KOPT-K1 (cell line): ENCODE measurements at regions not wholly inside any gene's neighbourhood (a gene's known extent, or its start where the extent isn't known, plus 50 kb on each side); places are given as distances from the start of the nearest gene placed in this dataset.
"Not testable (repeated sequence)": the region's sequence is repeated elsewhere in the genome, so short reads cannot be mapped to it uniquely, and the experiment has no call there.

Source experiments
- H3K27ac ChIP-seq: fragments of 200-600 bp; sonication (generic); 2 replicates; pipeline ENCODE4 v1.5.1; 2016; ENCODE audit warnings: antibody characterized with exemption, mild to moderate bottlenecking, low read depth, low read length; ENCODE audit not compliant: poor library complexity, severe bottlenecking
- H3K36me3 ChIP-seq: fragments of 200-600 bp; sonication (generic); 2 replicates; pipeline ENCODE4 v1.5.1; 2017; ENCODE audit warnings: antibody characterized with exemption, mild to moderate bottlenecking, low read length, moderate library complexity; ENCODE audit not compliant: insufficient read depth
- H3K9me3 ChIP-seq: fragments of 200-600 bp; sonication (generic); 2 replicates; pipeline ENCODE4 v1.5.1; 2017; ENCODE audit warnings: antibody characterized with exemption, low read length, mild to moderate bottlenecking; ENCODE audit not compliant: insufficient read depth, poor library complexity, severe bottlenecking

- Histone ChIP-seq H3K9me3 (no peaks in the 10 kb centered on the region), H3K36me3 (no peaks in the 10 kb centered on the region), H3K27ac (no peak overlapping the region)
These were observed 79.5 kb upstream of the ERCC6L2 start for GRCh38 chr9:95796029-95796428.

- H3K9me3 ChIP-seq, result no peaks in the 10 kb centered on the region
- H3K36me3 ChIP-seq, result no peaks in the 10 kb centered on the region
- H3K27ac ChIP-seq, result no peak overlapping the region
These were observed 81.3 kb upstream of the ERCC6L2 start for GRCh38 chr9:95793924-95794828.

- no peaks in the 10 kb centered on the region for H3K36me3 ChIP-seq
- H3K27ac ChIP-seq, result no peak overlapping the region
These were observed 83.8 kb upstream of the ERCC6L2 start for GRCh38 chr9:95791695-95792094.

GRCh38 chr9:95791286-95791685 lies 84.2 kb upstream of the ERCC6L2 start:
- no peaks in the 10 kb centered on the region for H3K36me3 ChIP-seq
- no peak overlapping the region for H3K27ac ChIP-seq
- no peaks in the 10 kb centered on the region for H3K9me3 ChIP-seq

More at GRCh38 chr9:95791695-95792094, 83.8 kb upstream of the ERCC6L2 start:
- no peaks in the 10 kb centered on the region for H3K9me3 ChIP-seq

- no peak overlapping the region for H3K27ac ChIP-seq
- H3K36me3 ChIP-seq, result no peaks in the 10 kb centered on the region
- no peaks in the 10 kb centered on the region for H3K9me3 ChIP-seq
These were observed 86.9 kb upstream of the ERCC6L2 start for GRCh38 chr9:95788521-95788991.

- Histone ChIP-seq H3K27ac (no peak overlapping the region), H3K36me3 (no peaks in the 10 kb centered on the region), H3K9me3 (no peaks in the 10 kb centered on the region)
These were observed 87.5 kb upstream of the ERCC6L2 start for GRCh38 chr9:95788021-95788420.

GRCh38 chr9:95785209-95785608 lies 90.3 kb upstream of the ERCC6L2 start:
- no peaks in the 10 kb centered on the region for H3K36me3 ChIP-seq
- no peak overlapping the region for H3K27ac ChIP-seq
- no peaks in the 10 kb centered on the region for H3K9me3 ChIP-seq

- Histone ChIP-seq H3K27ac (no peak overlapping the region), H3K9me3 (no peaks in the 10 kb centered on the region), H3K36me3 (no peaks in the 10 kb centered on the region)
These were observed 91.2 kb upstream of the ERCC6L2 start for GRCh38 chr9:95784318-95784717.

GRCh38 chr9:95783426-95783975 lies 92.0 kb upstream of the ERCC6L2 start:
- no peak overlapping the region for H3K27ac ChIP-seq
- H3K9me3 ChIP-seq, result no peaks in the 10 kb centered on the region
- no peaks in the 10 kb centered on the region for H3K36me3 ChIP-seq

GRCh38 chr9:95780751-95781150 lies 94.7 kb upstream of the ERCC6L2 start:
- H3K36me3 ChIP-seq, result no peaks in the 10 kb centered on the region
- H3K9me3 ChIP-seq, result no peaks in the 10 kb centered on the region
- no peak overlapping the region for H3K27ac ChIP-seq

- no peak overlapping the region for H3K27ac ChIP-seq
- no peaks in the 10 kb centered on the region for H3K36me3 ChIP-seq
- no peaks in the 10 kb centered on the region for H3K9me3 ChIP-seq
These were observed 95.4 kb upstream of the ERCC6L2 start for GRCh38 chr9:95780121-95780520.

- not testable (repeated sequence) for H3K9me3 ChIP-seq, H3K36me3 ChIP-seq, H3K27ac ChIP-seq
These were observed 95.9 kb upstream of the ERCC6L2 start for GRCh38 chr9:95779597-95779996.

- Histone ChIP-seq H3K9me3 (no peaks in the 10 kb centered on the region), H3K36me3 (no peaks in the 10 kb centered on the region), H3K27ac (no peak overlapping the region)
These were observed 96.5 kb upstream of the ERCC6L2 start for GRCh38 chr9:95778957-95779356.

- H3K27ac ChIP-seq, result no peak overlapping the region
These were observed 98.4 kb upstream of the ERCC6L2 start for GRCh38 chr9:95777136-95777535.

GRCh38 chr9:95776176-95776575 lies 99.3 kb upstream of the ERCC6L2 start:
- H3K27ac ChIP-seq, result no peak overlapping the region

More at GRCh38 chr9:95777136-95777535, 98.4 kb upstream of the ERCC6L2 start:
- Histone ChIP-seq H3K36me3 (no peaks in the 10 kb centered on the region), H3K9me3 (no peaks in the 10 kb centered on the region)

GRCh38 chr9:95775191-95775590 lies 100.3 kb upstream of the ERCC6L2 start:
- no peak overlapping the region for H3K27ac ChIP-seq
- no peaks in the 10 kb centered on the region for H3K9me3 ChIP-seq
- H3K36me3 ChIP-seq, result no peaks in the 10 kb centered on the region

More at GRCh38 chr9:95776176-95776575, 99.3 kb upstream of the ERCC6L2 start:
- no peaks in the 10 kb centered on the region for H3K36me3 ChIP-seq
- no peaks in the 10 kb centered on the region for H3K9me3 ChIP-seq
